ENCODE measurements at regions not wholly inside any gene's neighbourhood (a gene's known extent, or its start where the extent isn't known, plus 50 kb on each side); places are given as distances from the start of the nearest gene placed in this dataset.

DNA sequence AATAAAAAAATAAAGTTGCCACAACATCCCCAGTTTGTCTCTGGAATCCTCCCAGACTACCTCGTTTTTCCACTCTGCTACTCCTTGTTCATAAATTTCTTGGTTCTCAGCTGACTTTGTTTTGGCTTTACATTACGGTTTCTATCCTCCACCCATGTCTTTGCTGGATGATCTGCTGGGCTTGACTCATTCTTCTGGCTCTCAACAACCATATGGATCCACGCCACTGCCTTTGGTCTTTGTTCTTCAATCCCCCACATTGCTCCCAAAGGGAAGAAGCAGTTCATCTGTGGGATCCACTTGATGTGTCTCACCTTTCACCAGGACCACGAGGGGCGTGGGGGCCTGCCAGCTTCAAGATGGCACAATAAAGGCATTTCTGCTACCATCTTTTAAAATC is 67.1 kb upstream of the NBL1 start:
- TF ChIP-seq, protein P1, sequence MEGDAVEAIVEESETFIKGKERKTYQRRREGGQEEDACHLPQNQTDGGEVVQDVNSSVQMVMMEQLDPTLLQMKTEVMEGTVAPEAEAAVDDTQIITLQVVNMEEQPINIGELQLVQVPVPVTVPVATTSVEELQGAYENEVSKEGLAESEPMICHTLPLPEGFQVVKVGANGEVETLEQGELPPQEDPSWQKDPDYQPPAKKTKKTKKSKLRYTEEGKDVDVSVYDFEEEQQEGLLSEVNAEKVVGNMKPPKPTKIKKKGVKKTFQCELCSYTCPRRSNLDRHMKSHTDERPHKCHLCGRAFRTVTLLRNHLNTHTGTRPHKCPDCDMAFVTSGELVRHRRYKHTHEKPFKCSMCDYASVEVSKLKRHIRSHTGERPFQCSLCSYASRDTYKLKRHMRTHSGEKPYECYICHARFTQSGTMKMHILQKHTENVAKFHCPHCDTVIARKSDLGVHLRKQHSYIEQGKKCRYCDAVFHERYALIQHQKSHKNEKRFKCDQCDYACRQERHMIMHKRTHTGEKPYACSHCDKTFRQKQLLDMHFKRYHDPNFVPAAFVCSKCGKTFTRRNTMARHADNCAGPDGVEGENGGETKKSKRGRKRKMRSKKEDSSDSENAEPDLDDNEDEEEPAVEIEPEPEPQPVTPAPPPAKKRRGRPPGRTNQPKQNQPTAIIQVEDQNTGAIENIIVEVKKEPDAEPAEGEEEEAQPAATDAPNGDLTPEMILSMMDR (conservative IDR thresholded peaks at IDR 0.05; ENCODE audit: low read length) = no peak
- no peak for TF ChIP-seq EZH2phosphoT487 (IDR thresholded peaks at IDR 0.05; ENCODE audit: borderline replicate concordance, low read depth, low read length)
- Histone ChIP-seq H3K4me2 (ENCODE audit: low read length) (no peak overlapping the region), H3K9me3 (ENCODE audit: low read length) (no peaks in the 10 kb centered on the region), H4K20me1 (ENCODE audit: insufficient read depth, low read length) (no peaks in the 10 kb centered on the region), H3K36me3 (ENCODE audit: insufficient read depth, low read length) (no peaks in the 10 kb centered on the region), H2AFZ (ENCODE audit: low read length) (no peak overlapping the region), H3K9me2 (ENCODE audit: insufficient read depth, low read length) (no peaks in the 10 kb centered on the region), H3K4me1 (ENCODE audit: insufficient read depth, low read length, poor library complexity, severe bottlenecking) (no peaks in the 10 kb centered on the region), H3K27ac (ENCODE audit: low read depth, low read length, poor library complexity, severe bottlenecking) (no peak overlapping the region), H3K79me2 (ENCODE audit: insufficient read depth, low read depth, low read length) (no peaks in the 10 kb centered on the region), H3K4me3 (ENCODE audit: low read depth, low read length, poor library complexity, severe bottlenecking) (no peak overlapping the region)
- BruUV-seq (replicated peaks) = no TSS peak
- POLR2A ChIA-PET = no interaction called here
- CTCF ChIA-PET (ENCODE audit: unreplicated experiment) = no interaction called here
- DNase-seq (ENCODE audit: low spot score) = no peak
- intact Hi-C loops (cut with micrococcal nuclease; ENCODE audit: unreplicated experiment) = no loop called here

DNA sequence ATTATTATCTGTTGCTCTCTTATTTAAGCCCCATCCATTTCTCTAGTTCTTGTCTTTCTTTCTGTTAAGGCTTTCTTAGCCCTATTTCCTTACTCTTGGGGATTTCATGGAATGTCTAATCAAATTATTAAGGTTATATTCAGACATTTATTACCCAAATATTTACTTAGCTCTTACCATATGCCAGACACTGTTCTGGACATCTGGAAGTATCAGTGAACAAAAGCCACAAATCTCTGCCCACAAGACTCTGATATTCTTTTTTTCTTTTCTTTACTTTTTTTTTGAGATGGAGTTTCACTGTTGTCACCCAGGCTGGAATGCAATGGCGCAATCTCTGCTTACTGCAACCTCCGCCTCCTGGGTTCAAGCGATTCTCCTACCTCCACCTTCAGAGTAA is 74.3 kb upstream of the NBL1 start:
- intact Hi-C loops (cut with micrococcal nuclease; ENCODE audit: unreplicated experiment) = no loop called here
- no peak overlapping the region for H3K27ac ChIP-seq (ENCODE audit: low read depth, low read length, poor library complexity, severe bottlenecking)
- no peak overlapping the region for H2AFZ ChIP-seq (ENCODE audit: low read length)
- POLR2A ChIA-PET = no interaction called here
- no peaks in the 10 kb centered on the region for H3K36me3 ChIP-seq (ENCODE audit: insufficient read depth, low read length)
- H3K79me2 ChIP-seq (ENCODE audit: insufficient read depth, low read depth, low read length) = no peaks in the 10 kb centered on the region
- no peaks in the 10 kb centered on the region for H3K9me3 ChIP-seq (ENCODE audit: low read length)
- no TSS peak for BruUV-seq (replicated peaks)
- H3K4me2 ChIP-seq (ENCODE audit: low read length) = no peak overlapping the region
- TF ChIP-seq EZH2phosphoT487 (IDR thresholded peaks at IDR 0.05; ENCODE audit: borderline replicate concordance, low read depth, low read length) = no peak
- TF ChIP-seq, protein P1 (conservative IDR thresholded peaks at IDR 0.05; ENCODE audit: low read length) = no peak
- no peak overlapping the region for H3K4me3 ChIP-seq (ENCODE audit: low read depth, low read length, poor library complexity, severe bottlenecking)
- no peak for DNase-seq (ENCODE audit: low spot score)
- no peaks in the 10 kb centered on the region for H4K20me1 ChIP-seq (ENCODE audit: insufficient read depth, low read length)
- no peaks in the 10 kb centered on the region for H3K4me1 ChIP-seq (ENCODE audit: insufficient read depth, low read length, poor library complexity, severe bottlenecking)
- CTCF ChIA-PET (ENCODE audit: unreplicated experiment) = no interaction called here
- no peaks in the 10 kb centered on the region for H3K9me2 ChIP-seq (ENCODE audit: insufficient read depth, low read length)

DNA sequence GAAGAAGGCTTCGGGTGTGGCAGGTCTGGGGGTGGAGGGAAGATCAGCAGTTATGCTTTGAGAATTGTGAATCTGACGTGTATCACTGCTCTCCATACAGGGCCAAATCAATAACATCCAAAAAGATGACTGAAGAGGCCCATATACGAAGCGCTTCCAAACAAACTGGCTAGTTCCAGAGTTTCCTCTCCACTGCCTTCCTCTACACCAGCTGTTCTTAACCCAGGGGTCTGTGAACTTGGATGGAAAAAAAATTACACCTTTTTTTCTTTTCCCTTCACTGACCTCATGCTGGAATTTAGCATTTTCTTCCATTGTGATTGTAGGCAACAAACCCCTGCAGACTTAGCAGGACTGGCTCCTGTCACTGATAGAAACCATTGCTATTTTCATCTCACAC is 77.1 kb upstream of the NBL1 start:
- H3K27ac ChIP-seq (ENCODE audit: low read depth, low read length, poor library complexity, severe bottlenecking) = no peak overlapping the region
- no peaks in the 10 kb centered on the region for H4K20me1 ChIP-seq (ENCODE audit: insufficient read depth, low read length)
- no peak for DNase-seq (ENCODE audit: low spot score)
- H3K79me2 ChIP-seq (ENCODE audit: insufficient read depth, low read depth, low read length) = no peaks in the 10 kb centered on the region
- H3K4me3 ChIP-seq (ENCODE audit: low read depth, low read length, poor library complexity, severe bottlenecking) = no peak overlapping the region
- no peaks in the 10 kb centered on the region for H3K4me1 ChIP-seq (ENCODE audit: insufficient read depth, low read length, poor library complexity, severe bottlenecking)
- H2AFZ ChIP-seq (ENCODE audit: low read length) = no peak overlapping the region
- BruUV-seq (replicated peaks) = no TSS peak
- no peaks in the 10 kb centered on the region for H3K9me2 ChIP-seq (ENCODE audit: insufficient read depth, low read length)
- no peaks in the 10 kb centered on the region for H3K9me3 ChIP-seq (ENCODE audit: low read length)
- CTCF ChIA-PET (ENCODE audit: unreplicated experiment) = no interaction called here
- POLR2A ChIA-PET = interaction anchor here (0.6 to 1.0 kb wide), 2 partner anchors 64 to 76 kb away, joined by 3 read pairs; no protein-coding TSS in a partner anchor
- H3K4me2 ChIP-seq (ENCODE audit: low read length) = no peak overlapping the region
- intact Hi-C loops (cut with micrococcal nuclease; ENCODE audit: unreplicated experiment) = no loop called here
- no peak for TF ChIP-seq EZH2phosphoT487 (IDR thresholded peaks at IDR 0.05; ENCODE audit: borderline replicate concordance, low read depth, low read length)
- TF ChIP-seq, protein P1 (conservative IDR thresholded peaks at IDR 0.05; ENCODE audit: low read length) = no peak
- no peaks in the 10 kb centered on the region for H3K36me3 ChIP-seq (ENCODE audit: insufficient read depth, low read length)

Data from OCI-LY7 (cell line).